ENCODE measurements at regions not wholly inside any gene's neighbourhood (a gene's known extent, or its start where the extent isn't known, plus 50 kb on each side); places are given as distances from the start of the nearest gene placed in this dataset.

- intact Hi-C loops (cut with DNase I; ENCODE audit: low total_unique reads) = no loop called here
- 85 to 90% (median 88%) methylated on average over 2 of the region's 2 CpGs for WGBS, 5 donors
- H3K4me1 ChIP-seq = no peaks in the 10 kb centered on the region
- DNase-seq = no peak
- no peaks in the 10 kb centered on the region for H3K27me3 ChIP-seq
- TF ChIP-seq EP300 (IDR thresholded peaks at IDR 0.05) (no peak), POLR2A (IDR thresholded peaks at IDR 0.05) (no peak), POLR2AphosphoS5 (IDR thresholded peaks at IDR 0.05) (no peak), CTCF (IDR thresholded peaks at IDR 0.05) (no peak)
- peak overlapping the region in 1 of 5 donors; percentile 6 for H3K27ac ChIP-seq
- H3K9me3 ChIP-seq = no peaks in the 10 kb centered on the region
- no peaks in the 10 kb centered on the region for H3K36me3 ChIP-seq
- H3K4me3 ChIP-seq = no peak overlapping the region
Measured at GRCh38 chr6:149259753-149260152, 57.8 kb upstream of the TAB2 start.

- Histone ChIP-seq H3K27ac (no peak overlapping the region), H3K36me3 (no peaks in the 10 kb centered on the region), H3K4me1 (no peaks in the 10 kb centered on the region), H3K27me3 (peaks cover 0 to under 1% (median 0%) of the 10 kb centered on the region in 3 donors), H3K9me3 (no peaks in the 10 kb centered on the region), H3K4me3 (no peak overlapping the region)
- DNase-seq = no peak
- WGBS, 5 donors = 91 to 97% (median 95%) methylated on average over 20 of the region's 20 CpGs
- TF ChIP-seq EP300 (IDR thresholded peaks at IDR 0.05) = no peak
- no peak for TF ChIP-seq POLR2A (IDR thresholded peaks at IDR 0.05)
- no peak for TF ChIP-seq POLR2AphosphoS5 (IDR thresholded peaks at IDR 0.05)
- TF ChIP-seq CTCF (IDR thresholded peaks at IDR 0.05) = no peak
- intact Hi-C loops (cut with DNase I; ENCODE audit: low total_unique reads) = no loop called here
Measured at GRCh38 chr6:149260214-149260874, 57.2 kb upstream of the TAB2 start.

- WGBS, 5 donors = 73 to 83% (median 77%) methylated on average over 4 of the region's 4 CpGs
- Histone ChIP-seq H3K36me3 (no peaks in the 10 kb centered on the region), H3K4me1 (no peaks in the 10 kb centered on the region), H3K4me3 (no peak overlapping the region), H3K9me3 (no peaks in the 10 kb centered on the region), H3K27me3 (peaks cover 0 to 3% (median 0%) of the 10 kb centered on the region in 3 donors), H3K27ac (no peak overlapping the region)
- no peak for DNase-seq
- TF ChIP-seq POLR2A (IDR thresholded peaks at IDR 0.05) (no peak), CTCF (IDR thresholded peaks at IDR 0.05) (no peak), POLR2AphosphoS5 (IDR thresholded peaks at IDR 0.05) (no peak), EP300 (IDR thresholded peaks at IDR 0.05) (no peak)
- intact Hi-C loops (cut with DNase I; ENCODE audit: low total_unique reads) = no loop called here
Measured at GRCh38 chr6:149261364-149262040, 56.0 kb upstream of the TAB2 start.

- WGBS, 5 donors = 93 to 99% (median 97%) methylated on average over 2 of the region's 2 CpGs
Measured at GRCh38 chr6:149263321-149263720, 54.2 kb upstream of the TAB2 start.

More at GRCh38 chr6:149263321-149263720, 54.2 kb upstream of the TAB2 start:
- peaks cover 0 to 3% (median 0%) of the 10 kb centered on the region in 3 donors for H3K27me3 ChIP-seq
- H3K4me1 ChIP-seq = no peaks in the 10 kb centered on the region
- intact Hi-C loops (cut with DNase I; ENCODE audit: low total_unique reads) = no loop called here
- H3K4me3 ChIP-seq = no peak overlapping the region
- TF ChIP-seq CTCF (IDR thresholded peaks at IDR 0.05) = no peak
- TF ChIP-seq POLR2A (IDR thresholded peaks at IDR 0.05) = no peak
- no peak for TF ChIP-seq EP300 (IDR thresholded peaks at IDR 0.05)
- TF ChIP-seq POLR2AphosphoS5 (IDR thresholded peaks at IDR 0.05) = no peak
- H3K36me3 ChIP-seq = no peaks in the 10 kb centered on the region
- no peak for DNase-seq
- H3K9me3 ChIP-seq = no peaks in the 10 kb centered on the region
- no peak overlapping the region for H3K27ac ChIP-seq
